Ascending aorta (tissue), 2 donors: ENCODE measurements at regions not wholly inside any gene's neighbourhood (a gene's known extent, or its start where the extent isn't known, plus 50 kb on each side); places are given as distances from the start of the nearest gene placed in this dataset.
"Not testable (repeated sequence)": the region's sequence is repeated elsewhere in the genome, so short reads cannot be mapped to it uniquely, and the experiment has no call there.

Source experiments
- DNase-seq, 2 donors: peaks; one replicate each; pipeline ENCODE4 v3.0.0-alpha.2; 2019; ENCODE audit warnings: low spot score in 2 of 2
- H3K27ac ChIP-seq, 2 donors: fragments of 200-600 bp; sonication (generic); one replicate each; pipeline ENCODE4 v1.5.1; 2016 to 2017; ENCODE audit warnings: mild to moderate bottlenecking in 1 of 2
- H3K27me3 ChIP-seq: fragments of 200-600 bp; sonication (generic); one replicate; pipeline ENCODE4 v1.5.1; 2017
- H3K36me3 ChIP-seq, 2 donors: fragments of 200-600 bp; sonication (generic); one replicate each; pipeline ENCODE4 v1.5.1; 2016
- H3K4me1 ChIP-seq, 2 donors: fragments of 200-600 bp; sonication (generic); one replicate each; pipeline ENCODE4 v1.5.1; 2016 to 2017; ENCODE audit warnings: mild to moderate bottlenecking in 1 of 2
- H3K4me3 ChIP-seq, 2 donors: fragments of 200-600 bp; sonication (generic); one replicate each; pipeline ENCODE4 v1.5.1; 2016 to 2017; ENCODE audit warnings: mild to moderate bottlenecking in 1 of 2
- H3K9me3 ChIP-seq, 2 donors: fragments of 200-600 bp; sonication (generic); one replicate each; pipeline ENCODE4 v1.5.1; 2016
- CTCF ChIP-seq, 3 experiments: fragments of 200-600 bp in 2 of 3; fragments of 450-650 bp in 1 of 3; sonication (generic) in 2 of 3; IDR thresholded peaks; one replicate each; pipeline ENCODE4 v1.5.1; 2016 to 2019; ENCODE audit warnings: antibody characterized with exemption in 3 of 3, mild to moderate bottlenecking in 1 of 3, moderate library complexity in 1 of 3
- intact Hi-C: fragments of 100-400 bp; cut with DNase I; formaldehyde crosslinking; loops from one replicate; pipeline ENCODE4 v1.15.1; 2023

- Histone ChIP-seq H3K36me3 (no peaks in the 10 kb centered on the region), H3K27me3 (no peaks in the 10 kb centered on the region), H3K4me3 (no peak overlapping the region), H3K4me1 (peaks cover 0 to 2% of the 10 kb centered on the region in 2 donors), H3K9me3 (no peaks in the 10 kb centered on the region), H3K27ac (no peak overlapping the region)
- no peak for DNase-seq
- intact Hi-C loops = no loop called here
- TF ChIP-seq CTCF (IDR thresholded peaks at IDR 0.05) = no peak
Observed at GRCh38 chr9:22170556-22170955, 161.5 kb upstream of the CDKN2B start.

- TF ChIP-seq CTCF (IDR thresholded peaks at IDR 0.05) = no peak
- Histone ChIP-seq H3K27me3 (no peaks in the 10 kb centered on the region), H3K36me3 (no peaks in the 10 kb centered on the region), H3K27ac (no peak overlapping the region), H3K9me3 (no peaks in the 10 kb centered on the region), H3K4me3 (no peak overlapping the region), H3K4me1 (peaks cover 0 to 2% of the 10 kb centered on the region in 2 donors)
- no peak for DNase-seq
- intact Hi-C loops = no loop called here
Observed at GRCh38 chr9:22170990-22171670, 162.0 kb upstream of the CDKN2B start.

GRCh38 chr9:22171691-22172090 is 162.6 kb upstream of the CDKN2B start:
- intact Hi-C loops = no loop called here
- Histone ChIP-seq H3K4me3 (no peak overlapping the region), H3K36me3 (no peaks in the 10 kb centered on the region), H3K27me3 (no peaks in the 10 kb centered on the region), H3K27ac (no peak overlapping the region), H3K4me1 (peaks cover 0 to 2% of the 10 kb centered on the region in 2 donors), H3K9me3 (no peaks in the 10 kb centered on the region)
- DNase-seq = no peak
- TF ChIP-seq CTCF (IDR thresholded peaks at IDR 0.05) = no peak

DNA sequence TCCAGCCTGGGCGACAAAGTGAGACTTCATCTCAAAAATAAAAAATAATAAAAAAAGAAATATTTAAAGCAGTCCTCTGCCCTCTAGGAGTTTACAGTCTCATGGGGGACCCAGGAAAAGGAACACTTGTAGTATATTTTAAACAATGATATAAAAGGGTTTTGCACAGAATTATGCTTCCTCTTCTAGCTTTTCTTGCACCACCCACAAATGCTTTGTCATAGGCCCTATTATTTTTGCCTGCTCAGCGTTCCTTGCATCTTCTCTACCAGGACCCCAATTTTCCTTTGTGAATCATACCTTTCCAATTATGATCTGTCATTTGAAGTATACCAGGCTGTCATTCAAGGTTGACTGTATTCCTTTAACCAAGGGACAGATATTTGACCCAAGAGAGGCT is 164.8 kb upstream of the CDKN2B start:
- Histone ChIP-seq H3K4me3 (no peak overlapping the region), H3K9me3 (no peaks in the 10 kb centered on the region), H3K4me1 (peaks cover 0 to 2% of the 10 kb centered on the region in 2 donors), H3K36me3 (no peaks in the 10 kb centered on the region), H3K27me3 (no peaks in the 10 kb centered on the region), H3K27ac (no peak overlapping the region)
- no peak for DNase-seq
- intact Hi-C loops = no loop called here
- TF ChIP-seq CTCF (IDR thresholded peaks at IDR 0.05) = no peak

DNA sequence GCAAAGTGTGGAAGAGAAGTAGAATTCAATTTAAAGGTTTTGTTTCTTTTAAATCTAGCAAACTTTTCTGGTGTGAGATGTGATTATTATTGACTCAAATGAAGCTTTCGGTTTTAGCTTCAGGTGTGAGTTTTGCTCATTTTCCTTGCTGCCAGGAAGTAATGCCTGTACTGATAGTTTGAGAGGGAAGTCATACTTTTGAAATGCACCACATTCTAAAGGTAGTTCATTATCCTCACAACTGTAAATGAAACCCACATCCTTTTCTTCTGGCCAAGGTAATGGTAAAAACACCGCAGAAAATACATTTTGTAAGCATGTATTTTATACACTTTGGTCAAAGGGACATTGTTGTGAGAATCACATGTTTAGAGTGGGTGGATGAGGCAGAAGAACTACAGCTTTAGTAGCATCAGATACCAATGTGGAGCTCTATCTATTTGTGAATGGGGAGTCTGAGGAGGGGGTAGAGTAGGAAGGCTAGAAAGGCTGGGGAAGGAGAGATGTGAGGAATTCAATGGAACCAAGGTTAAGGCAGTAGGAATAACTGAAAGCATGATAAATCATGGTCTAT is 167.0 kb upstream of the CDKN2B start:
- no peaks in the 10 kb centered on the region for H3K4me1 ChIP-seq
- no peaks in the 10 kb centered on the region for H3K9me3 ChIP-seq
- no peaks in the 10 kb centered on the region for H3K27me3 ChIP-seq
- intact Hi-C loops = no loop called here
- TF ChIP-seq CTCF (IDR thresholded peaks at IDR 0.05) = no peak
- H3K36me3 ChIP-seq = no peaks in the 10 kb centered on the region
- DNase-seq = no peak
- H3K27ac ChIP-seq = no peak overlapping the region
- no peak overlapping the region for H3K4me3 ChIP-seq

DNA sequence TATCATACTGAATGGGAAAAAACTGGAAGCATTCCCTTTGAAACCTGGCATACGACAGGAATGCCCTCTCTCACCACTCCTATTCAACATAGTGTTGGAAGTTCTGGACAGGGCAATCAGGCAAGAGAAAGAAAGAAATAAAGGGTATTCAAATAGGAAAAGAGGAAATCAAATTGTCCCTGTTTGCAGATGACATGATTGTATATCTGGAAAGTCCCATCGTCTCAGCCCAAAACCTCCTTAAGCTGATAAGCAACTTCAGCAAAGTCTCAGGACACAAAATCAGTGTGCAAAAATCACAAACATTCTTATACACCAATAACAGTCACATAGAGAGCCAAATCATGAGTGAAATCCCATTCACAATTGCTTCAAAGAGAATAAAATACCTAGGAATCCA is 171.9 kb upstream of the CDKN2B start:
- intact Hi-C loops = not testable (repeated sequence)

More for the DNA sequence above, 171.9 kb upstream of the CDKN2B start:
- H3K4me1 ChIP-seq, H3K27me3 ChIP-seq, DNase-seq, H3K36me3 ChIP-seq, H3K27ac ChIP-seq, H3K9me3 ChIP-seq, H3K4me3 ChIP-seq: not testable (repeated sequence)
